SK-N-SH (cell line): ENCODE measurements at regions not wholly inside any gene's neighbourhood (a gene's known extent, or its start where the extent isn't known, plus 50 kb on each side); places are given as distances from the start of the nearest gene placed in this dataset.

Experiments
- CTCF ChIA-PET: fragments of 300-600, 350-600 bp; formaldehyde crosslinking; extraction: SDS; loops from one replicate; lab custom pipeline; 2021; lab: Yijun Ruan, JAX
- POLR2A ChIA-PET: fragments of 350-600 bp; sonication (Branson Sonifier 250); formaldehyde crosslinking; extraction: SDS; loops from one replicate; lab custom pipeline; 2020; ENCODE audit warnings: antibody characterized with exemption, inconsistent platforms; lab: Yijun Ruan, JAX
- DNase-seq: peaks from one replicate; pipeline ENCODE4 v3.0.0; 2012
- H2AFZ ChIP-seq: fragments of 200-600 bp; sonication (generic); 2 replicates; pipeline ENCODE4 v1.8.1; 2016; ENCODE audit warnings: antibody characterized with exemption, mild to moderate bottlenecking, low read depth
- H3F3A ChIP-seq: fragments of 200-600 bp; sonication (generic); replicated peaks from 2 replicates; pipeline ENCODE3; 2016; ENCODE audit warnings: antibody characterized with exemption, mild to moderate bottlenecking; ENCODE audit not compliant: insufficient read depth
- H3K27ac ChIP-seq, 2 experiments: fragments of 200-500 bp in 1 of 2; fragments of 200-600 bp in 1 of 2; sonication (Bioruptor generic) in 1 of 2; sonication (generic), shearing (Covaris generic) in 1 of 2; 2 replicates each; pipeline versions ENCODE4 v1.5.1 to v1.6.1; 2014 to 2016; ENCODE audit warnings: low read depth in 2 of 2, inconsistent platforms in 1 of 2, low read length in 1 of 2, mild to moderate bottlenecking in 1 of 2, mixed read lengths in 1 of 2
- H3K27me3 ChIP-seq: fragments of 200-600 bp; sonication (generic), shearing (Covaris generic); 2 replicates; pipeline ENCODE4 v1.6.1; 2016; ENCODE audit warnings: mixed run types; ENCODE audit not compliant: insufficient read depth
- H3K36me3 ChIP-seq, 2 experiments: fragments of 200-500 bp in 1 of 2; fragments of 200-600 bp in 1 of 2; sonication (Bioruptor generic) in 1 of 2; sonication (generic) in 1 of 2; replicated peaks in 1 of 2; 2 replicates each; pipeline versions ENCODE3 to v1.5.1; 2014 to 2016; ENCODE audit warnings: low read length in 1 of 2, mild to moderate bottlenecking in 1 of 2; ENCODE audit not compliant: insufficient read depth in 2 of 2, control insufficient read depth in 1 of 2
- H3K4me1 ChIP-seq, 2 experiments: fragments of 200-500 bp in 1 of 2; fragments of 200-600 bp in 1 of 2; sonication (Bioruptor generic) in 1 of 2; sonication (generic), shearing (Covaris generic) in 1 of 2; 2 replicates each; pipeline versions ENCODE4 v1.5.1 to v1.6.1; 2014 to 2016; ENCODE audit warnings: low read depth in 1 of 2, low read length in 1 of 2, mixed run types in 1 of 2; ENCODE audit not compliant: insufficient read depth in 2 of 2, control insufficient read depth in 1 of 2
- H3K4me2 ChIP-seq: fragments of 200-600 bp; sonication (generic), shearing (Covaris generic); 2 replicates; pipeline ENCODE4 v1.6.1; 2017; ENCODE audit warnings: mixed run types
- H3K4me3 ChIP-seq, 2 experiments: fragments of 200-500 bp in 1 of 2; fragments of 200-600 bp in 1 of 2; sonication (Bioruptor generic) in 1 of 2; sonication (generic), shearing (Covaris generic) in 1 of 2; 2 replicates each; pipeline versions ENCODE4 v1.5.1 to v1.8.1; 2014 to 2016; ENCODE audit warnings: low read depth in 2 of 2, inconsistent platforms in 1 of 2, low read length in 1 of 2, mild to moderate bottlenecking in 1 of 2, mixed read lengths in 1 of 2, moderate library complexity in 1 of 2
- H3K79me2 ChIP-seq: fragments of 200-600 bp; sonication (generic); 2 replicates; pipeline ENCODE4 v1.8.1; 2017; ENCODE audit warnings: mild to moderate bottlenecking; ENCODE audit not compliant: insufficient read depth
- H3K9ac ChIP-seq: fragments of 200-600 bp; sonication (generic); 2 replicates; pipeline ENCODE4 v1.6.1; 2017; ENCODE audit warnings: mixed run types
- H3K9me2 ChIP-seq: fragments of 200-600 bp; sonication (generic); 2 replicates; pipeline ENCODE4 v1.6.1; 2017; ENCODE audit warnings: mixed run types
- H3K9me3 ChIP-seq: fragments of 200-600 bp; sonication (generic); 2 replicates; pipeline ENCODE4 v1.6.1; 2017; ENCODE audit warnings: mixed run types, mild to moderate bottlenecking, moderate library complexity
- H4K20me1 ChIP-seq: fragments of 200-600 bp; sonication (generic); 2 replicates; pipeline ENCODE4 v1.6.1; 2017; ENCODE audit warnings: mild to moderate bottlenecking, mixed run types; ENCODE audit not compliant: insufficient read depth
- CHD2 ChIP-seq: fragments of 150-350 bp; IDR thresholded peaks from 2 replicates; pipeline ENCODE4 v1.6.1; 2018; ENCODE audit warnings: low read length; ENCODE audit not compliant: partially characterized antibody
- EZH2phosphoT487 ChIP-seq: fragments of 200-600 bp; sonication (generic); IDR thresholded peaks from 2 replicates; pipeline ENCODE4 v1.6.1; 2017; ENCODE audit warnings: low read depth, mixed run types, mild to moderate bottlenecking, antibody characterized with exemption, moderate library complexity, borderline replicate concordance
- JUND ChIP-seq: IDR thresholded peaks from 2 replicates; pipeline ENCODE4 v1.4.0; 2012
- MEF2A ChIP-seq: IDR thresholded peaks from 2 replicates; pipeline ENCODE4 v1.4.0; 2012; ENCODE audit warnings: low read depth, borderline replicate concordance
- RAD21 ChIP-seq: IDR thresholded peaks from 2 replicates; pipeline ENCODE4 v1.6.1; 2012; ENCODE audit warnings: mild to moderate bottlenecking, low read length
- RFX5 ChIP-seq: IDR thresholded peaks from 2 replicates; pipeline ENCODE4 v1.6.1; 2012; ENCODE audit warnings: mild to moderate bottlenecking, improper control_type of control experiment, low read length
- SIN3A ChIP-seq: IDR thresholded peaks from 2 replicates; pipeline ENCODE4 v1.6.1; 2012; ENCODE audit warnings: low read depth, mild to moderate bottlenecking, low read length, moderate library complexity, borderline replicate concordance
- TAF1 ChIP-seq: IDR thresholded peaks from 2 replicates; pipeline ENCODE4 v1.6.1; 2012; ENCODE audit warnings: low read depth, mild to moderate bottlenecking, low read length, moderate library complexity, borderline replicate concordance
- TEAD4 ChIP-seq: IDR thresholded peaks from 2 replicates; pipeline ENCODE4 v1.4.0; 2012; ENCODE audit warnings: mild to moderate bottlenecking, borderline replicate concordance; ENCODE audit not compliant: insufficient read depth
- WGBS: methylation state at CpG from one replicate; pipeline ENCODE4 v1.1.6; 2017; ENCODE audit warnings: low lambda C conversion rate; 5-methylcytosine and 5-hydroxymethylcytosine counted together
- TF ChIP-seq, protein P1 (sequence below): fragments of 150-350 bp; IDR thresholded peaks from 2 replicates; pipeline ENCODE4 v1.6.1; 2017; ENCODE audit warnings: antibody characterized with exemption, low read length, low read depth, borderline replicate concordance

GRCh38 chr4:23476515-23477090 is 413.2 kb downstream of the PPARGC1A start:
- no peak for DNase-seq
- ChIA-PET POLR2A (no interaction called here), CTCF (no interaction called here)
- Histone ChIP-seq H3K27ac (no peak overlapping the region), H3K9me3 (no peaks in the 10 kb centered on the region), H3K27me3 (no peaks in the 10 kb centered on the region), H4K20me1 (no peaks in the 10 kb centered on the region), H2AFZ (no peak overlapping the region), H3K4me2 (no peak overlapping the region), H3K4me1 (no peaks in the 10 kb centered on the region), H3K4me3 (no peak overlapping the region), H3F3A (no peaks in the 10 kb centered on the region), H3K9me2 (no peaks in the 10 kb centered on the region), H3K9ac (no peak overlapping the region), H3K79me2 (no peaks in the 10 kb centered on the region), H3K36me3 (no peaks in the 10 kb centered on the region)
- WGBS = 0% methylated on average over 1 of the region's 1 CpG
- TF ChIP-seq RFX5 = no peak

DNA sequence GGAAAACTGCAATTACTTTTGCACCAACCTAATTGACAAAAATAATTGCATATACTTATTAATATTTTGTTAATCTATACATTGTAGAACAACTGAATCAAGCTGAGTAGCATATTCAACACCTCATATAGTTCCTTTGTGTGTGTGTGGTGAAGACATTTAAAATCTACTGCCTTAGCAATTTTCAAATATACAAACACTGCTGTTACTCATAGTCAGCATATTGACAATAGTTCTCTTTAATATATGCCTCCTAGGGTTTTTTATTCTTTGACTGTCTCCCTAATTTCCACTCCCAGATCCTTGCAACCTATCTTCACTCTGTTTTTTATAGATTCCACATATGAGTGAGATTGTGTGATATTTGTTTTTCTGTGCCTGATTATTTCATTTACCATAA is 426.8 kb downstream of the PPARGC1A start:
- no peak for DNase-seq

DNA sequence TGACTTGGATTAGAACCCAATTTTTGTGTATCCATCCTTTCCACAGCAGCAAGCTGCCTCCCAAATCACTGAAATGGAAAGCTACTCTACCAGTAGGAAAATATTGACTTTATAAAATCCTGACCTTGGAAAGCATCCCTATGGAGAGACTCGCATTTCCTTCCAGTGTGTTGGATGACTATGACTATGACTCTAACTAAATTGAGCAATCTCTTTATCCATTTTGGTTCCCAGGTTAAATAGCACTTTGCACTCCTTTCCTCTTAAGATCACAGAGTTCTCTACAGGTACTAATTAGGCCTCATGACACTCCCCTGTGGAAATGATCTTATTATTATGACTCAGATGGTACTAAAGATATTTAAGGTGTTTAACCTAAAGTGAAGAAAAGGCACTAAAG is 431.8 kb downstream of the PPARGC1A start:
- H2AFZ ChIP-seq = no peak overlapping the region
- no peak overlapping the region for H3K9ac ChIP-seq
- H3K4me1 ChIP-seq = no peaks in the 10 kb centered on the region
- TF ChIP-seq MEF2A (no peak), EZH2phosphoT487 (no peak)
- H3K4me3 ChIP-seq = no peak overlapping the region
- H3K27me3 ChIP-seq = no peaks in the 10 kb centered on the region
- H3F3A ChIP-seq = no peaks in the 10 kb centered on the region
- H3K9me2 ChIP-seq = no peaks in the 10 kb centered on the region
- H3K27ac ChIP-seq = no peak overlapping the region
- WGBS = 0% methylated on average over 1 of the region's 1 CpG
- ChIA-PET CTCF (no interaction called here), POLR2A (no interaction called here)
- no peaks in the 10 kb centered on the region for H3K9me3 ChIP-seq
- no peaks in the 10 kb centered on the region for H3K79me2 ChIP-seq
- no peak overlapping the region for H3K4me2 ChIP-seq
- DNase-seq = no peak
- H4K20me1 ChIP-seq = no peaks in the 10 kb centered on the region
- H3K36me3 ChIP-seq = no peaks in the 10 kb centered on the region

More for the DNA sequence above, 426.8 kb downstream of the PPARGC1A start:
- Histone ChIP-seq H3K9ac (no peak overlapping the region), H3K4me2 (no peak overlapping the region), H3K79me2 (no peaks in the 10 kb centered on the region), H3F3A (no peaks in the 10 kb centered on the region), H2AFZ (no peak overlapping the region), H3K9me3 (no peaks in the 10 kb centered on the region), H4K20me1 (no peaks in the 10 kb centered on the region), H3K36me3 (no peaks in the 10 kb centered on the region), H3K9me2 (no peaks in the 10 kb centered on the region), H3K4me3 (no peak overlapping the region), H3K27ac (no peak overlapping the region), H3K27me3 (no peaks in the 10 kb centered on the region), H3K4me1 (no peaks in the 10 kb centered on the region)
- POLR2A ChIA-PET = no interaction called here
- CTCF ChIA-PET = no interaction called here
- no peak for TF ChIP-seq SIN3A
- TF ChIP-seq TEAD4 = no peak
- TF ChIP-seq, protein P1, sequence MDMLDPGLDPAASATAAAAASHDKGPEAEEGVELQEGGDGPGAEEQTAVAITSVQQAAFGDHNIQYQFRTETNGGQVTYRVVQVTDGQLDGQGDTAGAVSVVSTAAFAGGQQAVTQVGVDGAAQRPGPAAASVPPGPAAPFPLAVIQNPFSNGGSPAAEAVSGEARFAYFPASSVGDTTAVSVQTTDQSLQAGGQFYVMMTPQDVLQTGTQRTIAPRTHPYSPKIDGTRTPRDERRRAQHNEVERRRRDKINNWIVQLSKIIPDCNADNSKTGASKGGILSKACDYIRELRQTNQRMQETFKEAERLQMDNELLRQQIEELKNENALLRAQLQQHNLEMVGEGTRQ = no peak
- no peak for TF ChIP-seq JUND
- no peak for TF ChIP-seq CHD2
- TF ChIP-seq RAD21 = no peak
- TF ChIP-seq TAF1 = no peak
